ENCODE measurements at regions not wholly inside any gene's neighbourhood (a gene's known extent, or its start where the extent isn't known, plus 50 kb on each side); places are given as distances from the start of the nearest gene placed in this dataset.
"Not testable (repeated sequence)": the region's sequence is repeated elsewhere in the genome, so short reads cannot be mapped to it uniquely, and the experiment has no call there.

- H3K27me3 ChIP-seq (ENCODE audit: control insufficient read depth, insufficient read depth, low read length): no peaks in the 10 kb centered on the region
- no peak overlapping the region for H3K4me3 ChIP-seq (ENCODE audit: low read length)
- no peaks in the 10 kb centered on the region for H3K36me3 ChIP-seq (ENCODE audit: control insufficient read depth, insufficient read depth, low read length)
- peaks cover 4% of the 10 kb centered on the region for H3K9me3 ChIP-seq (replicated peaks; ENCODE audit: control insufficient read depth, low read depth, low read length)
- H3K27ac ChIP-seq (ENCODE audit: low read length): peak overlapping the region; percentile 39
- peak; percentile 83 for DNase-seq
- no peaks in the 10 kb centered on the region for H3K4me1 ChIP-seq (ENCODE audit: control insufficient read depth, insufficient read depth, low read length)
- WGBS (ENCODE audit: insufficient coverage): no CpG with 5 or more reads among the region's 4 CpGs
Observed at GRCh38 chr3:20458994-20459716, 273.1 kb upstream of the SGO1 start.

GRCh38 chr3:20456511-20456910 is 270.5 kb upstream of the SGO1 start:
- H3K36me3 ChIP-seq (ENCODE audit: control insufficient read depth, insufficient read depth, low read length): no peaks in the 10 kb centered on the region
- no peak overlapping the region for H3K27ac ChIP-seq (ENCODE audit: low read length)
- H3K4me3 ChIP-seq (ENCODE audit: low read length): no peak overlapping the region
- WGBS (ENCODE audit: insufficient coverage): no CpG with 5 or more reads among the region's 1 CpG
- H3K9me3 ChIP-seq (replicated peaks; ENCODE audit: control insufficient read depth, low read depth, low read length): peaks cover 4% of the 10 kb centered on the region
- no peaks in the 10 kb centered on the region for H3K4me1 ChIP-seq (ENCODE audit: control insufficient read depth, insufficient read depth, low read length)
- H3K27me3 ChIP-seq (ENCODE audit: control insufficient read depth, insufficient read depth, low read length): no peaks in the 10 kb centered on the region
- DNase-seq: no peak

- Histone ChIP-seq H3K4me3 (ENCODE audit: low read length) (no peak overlapping the region), H3K4me1 (ENCODE audit: control insufficient read depth, insufficient read depth, low read length) (no peaks in the 10 kb centered on the region), H3K9me3 (replicated peaks; ENCODE audit: control insufficient read depth, low read depth, low read length) (peaks cover 3% of the 10 kb centered on the region), H3K27ac (ENCODE audit: low read length) (no peak overlapping the region), H3K27me3 (ENCODE audit: control insufficient read depth, insufficient read depth, low read length) (no peaks in the 10 kb centered on the region), H3K36me3 (ENCODE audit: control insufficient read depth, insufficient read depth, low read length) (no peaks in the 10 kb centered on the region)
- no CpG with 5 or more reads among the region's 1 CpG for WGBS (ENCODE audit: insufficient coverage)
- DNase-seq: no peak
Observed at GRCh38 chr3:20451170-20451569, 265.2 kb upstream of the SGO1 start.

- DNase-seq: no peak
- no peaks in the 10 kb centered on the region for H3K4me1 ChIP-seq (ENCODE audit: control insufficient read depth, insufficient read depth, low read length)
- no peaks in the 10 kb centered on the region for H3K27me3 ChIP-seq (ENCODE audit: control insufficient read depth, insufficient read depth, low read length)
- H3K9me3 ChIP-seq (replicated peaks; ENCODE audit: control insufficient read depth, low read depth, low read length): peaks cover 3% of the 10 kb centered on the region
- H3K36me3 ChIP-seq (ENCODE audit: control insufficient read depth, insufficient read depth, low read length): no peaks in the 10 kb centered on the region
- WGBS (ENCODE audit: insufficient coverage): no CpG with 5 or more reads among the region's 1 CpG
- no peak overlapping the region for H3K4me3 ChIP-seq (ENCODE audit: low read length)
- H3K27ac ChIP-seq (ENCODE audit: low read length): no peak overlapping the region
Observed at GRCh38 chr3:20450611-20451010, 264.6 kb upstream of the SGO1 start.

- Histone ChIP-seq H3K36me3 (ENCODE audit: control insufficient read depth, insufficient read depth, low read length) (no peaks in the 10 kb centered on the region), H3K4me1 (ENCODE audit: control insufficient read depth, insufficient read depth, low read length) (no peaks in the 10 kb centered on the region), H3K27me3 (ENCODE audit: control insufficient read depth, insufficient read depth, low read length) (no peaks in the 10 kb centered on the region), H3K4me3 (ENCODE audit: low read length) (no peak overlapping the region), H3K27ac (ENCODE audit: low read length) (no peak overlapping the region), H3K9me3 (replicated peaks; ENCODE audit: control insufficient read depth, low read depth, low read length) (no peaks in the 10 kb centered on the region)
- DNase-seq: peak; percentile 67
- WGBS (ENCODE audit: insufficient coverage): no CpG with 5 or more reads among the region's 1 CpG
Observed at GRCh38 chr3:20442846-20443245, 256.8 kb upstream of the SGO1 start.

GRCh38 chr3:20427268-20427667 is 241.3 kb upstream of the SGO1 start:
- H3K27me3 ChIP-seq (ENCODE audit: control insufficient read depth, insufficient read depth, low read length); H3K36me3 ChIP-seq (ENCODE audit: control insufficient read depth, insufficient read depth, low read length); H3K4me3 ChIP-seq (ENCODE audit: low read length); H3K27ac ChIP-seq (ENCODE audit: low read length); H3K9me3 ChIP-seq (replicated peaks; ENCODE audit: control insufficient read depth, low read depth, low read length); H3K4me1 ChIP-seq (ENCODE audit: control insufficient read depth, insufficient read depth, low read length); DNase-seq: not testable (repeated sequence)
- no CpG with 5 or more reads among the region's 2 CpGs for WGBS (ENCODE audit: insufficient coverage)

- peaks cover 5% of the 10 kb centered on the region for H3K9me3 ChIP-seq (replicated peaks; ENCODE audit: control insufficient read depth, low read depth, low read length)
- no peaks in the 10 kb centered on the region for H3K36me3 ChIP-seq (ENCODE audit: control insufficient read depth, insufficient read depth, low read length)
- DNase-seq: no peak
- H3K4me3 ChIP-seq (ENCODE audit: low read length): no peak overlapping the region
- no CpG with 5 or more reads among the region's 1 CpG for WGBS (ENCODE audit: insufficient coverage)
- H3K27ac ChIP-seq (ENCODE audit: low read length): no peak overlapping the region
- no peaks in the 10 kb centered on the region for H3K27me3 ChIP-seq (ENCODE audit: control insufficient read depth, insufficient read depth, low read length)
- H3K4me1 ChIP-seq (ENCODE audit: control insufficient read depth, insufficient read depth, low read length): no peaks in the 10 kb centered on the region
Observed at GRCh38 chr3:20425138-20425537, 239.1 kb upstream of the SGO1 start.

- peak; percentile 83 for DNase-seq
Observed at GRCh38 chr3:20424086-20424485, 238.1 kb upstream of the SGO1 start.

GRCh38 chr3:20422391-20422790 is 236.4 kb upstream of the SGO1 start:
- no peak overlapping the region for H3K27ac ChIP-seq (ENCODE audit: low read length)
- DNase-seq: no peak
- H3K27me3 ChIP-seq (ENCODE audit: control insufficient read depth, insufficient read depth, low read length): no peaks in the 10 kb centered on the region
- 80% methylated on average over 1 of the region's 2 CpGs for WGBS (ENCODE audit: insufficient coverage)
- H3K36me3 ChIP-seq (ENCODE audit: control insufficient read depth, insufficient read depth, low read length): no peaks in the 10 kb centered on the region
- H3K4me1 ChIP-seq (ENCODE audit: control insufficient read depth, insufficient read depth, low read length): no peaks in the 10 kb centered on the region
- H3K4me3 ChIP-seq (ENCODE audit: low read length): no peak overlapping the region
- peaks cover 5% of the 10 kb centered on the region for H3K9me3 ChIP-seq (replicated peaks; ENCODE audit: control insufficient read depth, low read depth, low read length)

More at GRCh38 chr3:20424086-20424485, 238.1 kb upstream of the SGO1 start:
- no CpG with 5 or more reads among the region's 2 CpGs for WGBS (ENCODE audit: insufficient coverage)
- Histone ChIP-seq H3K27me3 (ENCODE audit: control insufficient read depth, insufficient read depth, low read length) (no peaks in the 10 kb centered on the region), H3K36me3 (ENCODE audit: control insufficient read depth, insufficient read depth, low read length) (no peaks in the 10 kb centered on the region), H3K4me3 (ENCODE audit: low read length) (no peak overlapping the region), H3K27ac (ENCODE audit: low read length) (peak overlapping the region; percentile 4), H3K4me1 (ENCODE audit: control insufficient read depth, insufficient read depth, low read length) (no peaks in the 10 kb centered on the region), H3K9me3 (replicated peaks; ENCODE audit: control insufficient read depth, low read depth, low read length) (peaks cover 5% of the 10 kb centered on the region)

GRCh38 chr3:20417388-20418108 is 231.5 kb upstream of the SGO1 start:
- DNase-seq: no peak
- no peak overlapping the region for H3K4me3 ChIP-seq (ENCODE audit: low read length)
- WGBS (ENCODE audit: insufficient coverage): 80% methylated on average over 1 of the region's 5 CpGs
- H3K27me3 ChIP-seq (ENCODE audit: control insufficient read depth, insufficient read depth, low read length): no peaks in the 10 kb centered on the region
- no peak overlapping the region for H3K27ac ChIP-seq (ENCODE audit: low read length)
- no peaks in the 10 kb centered on the region for H3K4me1 ChIP-seq (ENCODE audit: control insufficient read depth, insufficient read depth, low read length)
- no peaks in the 10 kb centered on the region for H3K36me3 ChIP-seq (ENCODE audit: control insufficient read depth, insufficient read depth, low read length)
- no peaks in the 10 kb centered on the region for H3K9me3 ChIP-seq (replicated peaks; ENCODE audit: control insufficient read depth, low read depth, low read length)
